OCI-LY7 (cell line): ENCODE measurements at regions not wholly inside any gene's neighbourhood (a gene's known extent, or its start where the extent isn't known, plus 50 kb on each side); places are given as distances from the start of the nearest gene placed in this dataset.

Source experiments
- CTCF ChIP-seq: fragments of 200-600 bp; sonication (generic); conservative IDR thresholded peaks from 2 replicates; pipeline ENCODE4 v1.5.1; 2014; ENCODE audit warnings: mild to moderate bottlenecking, antibody characterized with exemption, low read length, moderate library complexity, mixed read lengths
- EZH2phosphoT487 ChIP-seq: fragments of 200-600 bp; sonication (generic); IDR thresholded peaks from 2 replicates; pipeline ENCODE4 v1.6.1; 2018; ENCODE audit warnings: low read depth, borderline replicate concordance, mild to moderate bottlenecking, mixed run types, antibody characterized with exemption, low read length, moderate library complexity, mixed read lengths

- TF ChIP-seq CTCF, result no peak
- TF ChIP-seq EZH2phosphoT487, result no peak
These were observed 523.2 kb upstream of the HTR2A start for GRCh38 chr13:47420020-47420419.
